Mesendoderm (in vitro differentiated cells): ENCODE measurements at regions not wholly inside any gene's neighbourhood (a gene's known extent, or its start where the extent isn't known, plus 50 kb on each side); places are given as distances from the start of the nearest gene placed in this dataset.

Experiments
- DNase-seq: peaks from one replicate; pipeline ENCODE4 v3.0.0; 2013
- H2AK5ac ChIP-seq: 2 replicates; pipeline ENCODE4 v1.6.1; 2013; ENCODE audit warnings: low read length, inconsistent platforms
- H2BK120ac ChIP-seq: 2 replicates; pipeline ENCODE4 v1.6.1; 2013; ENCODE audit warnings: low read depth, mild to moderate bottlenecking, low read length, moderate library complexity, mixed read lengths
- H2BK15ac ChIP-seq: replicated peaks from 2 replicates; pipeline ENCODE4 v1.6.1; 2013; ENCODE audit warnings: low read depth, mild to moderate bottlenecking, moderate library complexity
- H2BK5ac ChIP-seq: 2 replicates; pipeline ENCODE4 v1.6.1; 2013; ENCODE audit warnings: low read length, inconsistent platforms
- H3K18ac ChIP-seq: 2 replicates; pipeline ENCODE4 v1.6.1; 2013; ENCODE audit warnings: mild to moderate bottlenecking, low read length, mixed read lengths
- H3K23ac ChIP-seq: one replicate; pipeline ENCODE4 v1.6.1; 2013; ENCODE audit warnings: low read length
- H3K27ac ChIP-seq: 2 replicates; pipeline ENCODE4 v1.5.1; 2013; ENCODE audit warnings: low read depth, mild to moderate bottlenecking, inconsistent platforms, low read length, moderate library complexity
- H3K27me3 ChIP-seq: 2 replicates; pipeline ENCODE4 v1.6.1; 2013; ENCODE audit warnings: low read length, control low read depth, mild to moderate bottlenecking, inconsistent platforms; ENCODE audit not compliant: insufficient read depth, poor library complexity
- H3K36me3 ChIP-seq: 2 replicates; pipeline ENCODE4 v1.6.1; 2013; ENCODE audit warnings: low read length, inconsistent platforms; ENCODE audit not compliant: control insufficient read depth, insufficient read depth
- H3K4ac ChIP-seq: one replicate; pipeline ENCODE4 v1.6.1; 2013; ENCODE audit warnings: low read depth, mild to moderate bottlenecking, low read length, moderate library complexity
- H3K4me1 ChIP-seq: 2 replicates; pipeline ENCODE4 v1.6.1; 2013; ENCODE audit warnings: low read depth, low read length, inconsistent platforms; ENCODE audit not compliant: control insufficient read depth
- H3K4me2 ChIP-seq: 2 replicates; pipeline ENCODE4 v1.6.1; 2013; ENCODE audit warnings: low read length
- H3K4me3 ChIP-seq: 2 replicates; pipeline ENCODE4 v1.5.1; 2013; ENCODE audit warnings: mild to moderate bottlenecking, low read length
- H3K56ac ChIP-seq: one replicate; pipeline ENCODE4 v1.6.1; 2013; ENCODE audit warnings: low read length
- H3K79me1 ChIP-seq: 2 replicates; pipeline ENCODE4 v1.6.1; 2013; ENCODE audit warnings: low read length, inconsistent platforms
- H3K79me2 ChIP-seq: 2 replicates; pipeline ENCODE4 v1.6.1; 2013; ENCODE audit warnings: mild to moderate bottlenecking, low read length; ENCODE audit not compliant: control insufficient read depth, insufficient read depth
- H3K9ac ChIP-seq: 2 replicates; pipeline ENCODE4 v1.6.1; 2013; ENCODE audit warnings: low read length, inconsistent platforms
- H4K5ac ChIP-seq: one replicate; pipeline ENCODE4 v1.6.1; 2013; ENCODE audit warnings: low read length
- H4K8ac ChIP-seq: one replicate; pipeline ENCODE4 v1.6.1; 2013; ENCODE audit warnings: low read depth, mild to moderate bottlenecking, control low read depth, low read length, moderate library complexity
- WGBS: extraction: QIAGEN DNeasy Blood & Tissue Kit; methylation state at CpG from one replicate; pipeline ENCODE4 v1.1.7; 2013; ENCODE audit warnings: low lambda C conversion rate, missing lambda C conversion rate; ENCODE audit not compliant: insufficient coverage; ENCODE audit errors: extremely low coverage; 5-methylcytosine and 5-hydroxymethylcytosine counted together

- H4K5ac ChIP-seq, result no peak overlapping the region
- no peaks in the 10 kb centered on the region for H3K36me3 ChIP-seq
- WGBS, result no CpG with 5 or more reads among the region's 17 CpGs
- no peak overlapping the region for H2BK5ac ChIP-seq
- no peak overlapping the region for H3K4me3 ChIP-seq
- H3K18ac ChIP-seq, result no peak overlapping the region
- H3K4me2 ChIP-seq, result no peak overlapping the region
- no peak overlapping the region for H3K23ac ChIP-seq
- no peak overlapping the region for H3K4ac ChIP-seq
- DNase-seq, result no peak
- H2BK15ac ChIP-seq, result no peak overlapping the region
- no peaks in the 10 kb centered on the region for H3K79me2 ChIP-seq
- H2BK120ac ChIP-seq, result no peak overlapping the region
- H3K27me3 ChIP-seq, result no peaks in the 10 kb centered on the region
- H4K8ac ChIP-seq, result no peak overlapping the region
- no peaks in the 10 kb centered on the region for H3K4me1 ChIP-seq
- H2AK5ac ChIP-seq, result no peak overlapping the region
- H3K56ac ChIP-seq, result no peak overlapping the region
- no peak overlapping the region for H3K9ac ChIP-seq
- H3K79me1 ChIP-seq, result no peaks in the 10 kb centered on the region
- no peak overlapping the region for H3K27ac ChIP-seq
Observed at GRCh38 chr6:33874136-33874760, 70.4 kb upstream of the MLN start.

GRCh38 chr6:33872761-33873160 is 69.0 kb upstream of the MLN start:
- no peak overlapping the region for H2BK15ac ChIP-seq
- no peak overlapping the region for H3K27ac ChIP-seq
- no peak overlapping the region for H3K23ac ChIP-seq
- no peak overlapping the region for H3K4me3 ChIP-seq
- H2BK5ac ChIP-seq, result no peak overlapping the region
- H4K5ac ChIP-seq, result no peak overlapping the region
- H3K4me2 ChIP-seq, result no peak overlapping the region
- H3K79me2 ChIP-seq, result no peaks in the 10 kb centered on the region
- no peak overlapping the region for H4K8ac ChIP-seq
- no peak for DNase-seq
- no peaks in the 10 kb centered on the region for H3K4me1 ChIP-seq
- H3K56ac ChIP-seq, result no peak overlapping the region
- no peak overlapping the region for H3K18ac ChIP-seq
- no CpG with 5 or more reads among the region's 7 CpGs for WGBS
- H3K79me1 ChIP-seq, result no peaks in the 10 kb centered on the region
- no peaks in the 10 kb centered on the region for H3K27me3 ChIP-seq
- no peak overlapping the region for H2BK120ac ChIP-seq
- H2AK5ac ChIP-seq, result no peak overlapping the region
- no peak overlapping the region for H3K9ac ChIP-seq
- no peaks in the 10 kb centered on the region for H3K36me3 ChIP-seq
- H3K4ac ChIP-seq, result no peak overlapping the region

GRCh38 chr6:33869826-33870423 is 66.1 kb upstream of the MLN start:
- no CpG with 5 or more reads among the region's 11 CpGs for WGBS
- no peak overlapping the region for H3K27ac ChIP-seq

GRCh38 chr6:33869121-33869520 is 65.3 kb upstream of the MLN start:
- H3K4me2 ChIP-seq, result no peak overlapping the region
- no peaks in the 10 kb centered on the region for H3K27me3 ChIP-seq
- H3K4ac ChIP-seq, result no peak overlapping the region
- no peak overlapping the region for H3K27ac ChIP-seq
- H2BK120ac ChIP-seq, result no peak overlapping the region
- no CpG with 5 or more reads among the region's 5 CpGs for WGBS
- H3K56ac ChIP-seq, result no peak overlapping the region
- H4K8ac ChIP-seq, result no peak overlapping the region
- no peak overlapping the region for H2AK5ac ChIP-seq
- no peak overlapping the region for H3K9ac ChIP-seq
- H3K18ac ChIP-seq, result no peak overlapping the region
- no peaks in the 10 kb centered on the region for H3K36me3 ChIP-seq
- H3K4me1 ChIP-seq, result no peaks in the 10 kb centered on the region
- H4K5ac ChIP-seq, result no peak overlapping the region
- H3K4me3 ChIP-seq, result no peak overlapping the region
- H3K23ac ChIP-seq, result no peak overlapping the region
- no peak for DNase-seq
- no peak overlapping the region for H2BK15ac ChIP-seq
- H3K79me2 ChIP-seq, result no peaks in the 10 kb centered on the region
- H3K79me1 ChIP-seq, result no peaks in the 10 kb centered on the region
- no peak overlapping the region for H2BK5ac ChIP-seq

More at GRCh38 chr6:33869826-33870423, 66.1 kb upstream of the MLN start:
- H3K36me3 ChIP-seq, result no peaks in the 10 kb centered on the region
- H3K9ac ChIP-seq, result no peak overlapping the region
- no peak overlapping the region for H2BK120ac ChIP-seq
- H2AK5ac ChIP-seq, result no peak overlapping the region
- H2BK5ac ChIP-seq, result no peak overlapping the region
- H3K27me3 ChIP-seq, result no peaks in the 10 kb centered on the region
- no peak overlapping the region for H3K23ac ChIP-seq
- no peaks in the 10 kb centered on the region for H3K79me2 ChIP-seq
- no peak overlapping the region for H4K8ac ChIP-seq
- H3K4me1 ChIP-seq, result no peaks in the 10 kb centered on the region
- H2BK15ac ChIP-seq, result no peak overlapping the region
- no peak overlapping the region for H3K18ac ChIP-seq
- peak; percentile 42 for DNase-seq
- no peak overlapping the region for H4K5ac ChIP-seq
- no peak overlapping the region for H3K4me3 ChIP-seq
- H3K79me1 ChIP-seq, result no peaks in the 10 kb centered on the region
- no peak overlapping the region for H3K4ac ChIP-seq
- peak overlapping the region; percentile 10 for H3K56ac ChIP-seq
- H3K4me2 ChIP-seq, result no peak overlapping the region

GRCh38 chr6:33868141-33868540 is 64.3 kb upstream of the MLN start:
- H3K27ac ChIP-seq, result no peak overlapping the region
- no peak overlapping the region for H2BK120ac ChIP-seq
- H4K8ac ChIP-seq, result no peak overlapping the region
- DNase-seq, result no peak
- H3K4me2 ChIP-seq, result no peak overlapping the region
- no peak overlapping the region for H3K23ac ChIP-seq
- H3K36me3 ChIP-seq, result no peaks in the 10 kb centered on the region
- H3K4ac ChIP-seq, result no peak overlapping the region
- no peaks in the 10 kb centered on the region for H3K27me3 ChIP-seq
- H3K56ac ChIP-seq, result no peak overlapping the region
- no peaks in the 10 kb centered on the region for H3K79me2 ChIP-seq
- H2AK5ac ChIP-seq, result no peak overlapping the region
- no peaks in the 10 kb centered on the region for H3K4me1 ChIP-seq
- no CpG with 5 or more reads among the region's 3 CpGs for WGBS
- no peak overlapping the region for H2BK15ac ChIP-seq
- H3K18ac ChIP-seq, result no peak overlapping the region
- H4K5ac ChIP-seq, result no peak overlapping the region
- H3K4me3 ChIP-seq, result no peak overlapping the region
- H3K79me1 ChIP-seq, result no peaks in the 10 kb centered on the region
- H2BK5ac ChIP-seq, result no peak overlapping the region
- no peak overlapping the region for H3K9ac ChIP-seq
